Epithelial cell of esophagus (primary cell): ENCODE measurements at regions not wholly inside any gene's neighbourhood (a gene's known extent, or its start where the extent isn't known, plus 50 kb on each side); places are given as distances from the start of the nearest gene placed in this dataset.

ENCODE experiments used
- DNase-seq: peaks from one replicate; pipeline ENCODE4 v3.0.0; 2010; ENCODE audit warnings: low read depth
- H3K4me3 ChIP-seq: 2 replicates; pipeline ENCODE4 v1.5.1; 2011; ENCODE audit warnings: mild to moderate bottlenecking, low read length, control low read depth
- CTCF ChIP-seq: IDR thresholded peaks from 2 replicates; pipeline ENCODE4 v1.5.1; 2011; ENCODE audit warnings: low read depth, mild to moderate bottlenecking, low read length, control low read depth, inconsistent platforms; ENCODE audit not compliant: insufficient read depth; ENCODE audit errors: missing control alignments

GRCh38 chr13:19072543-19072942 lies 109.1 kb downstream of the TUBA3C start:
- TF ChIP-seq CTCF, result no peak
- DNase-seq, result no peak
- H3K4me3 ChIP-seq, result no peak overlapping the region

- no peak for DNase-seq
- H3K4me3 ChIP-seq, result no peak overlapping the region
- TF ChIP-seq CTCF, result no peak
Observed at GRCh38 chr13:19071161-19071936, 110.3 kb downstream of the TUBA3C start.

- no peak for DNase-seq
- no peak overlapping the region for H3K4me3 ChIP-seq
- TF ChIP-seq CTCF, result no peak
Observed at GRCh38 chr13:19070398-19070735, 111.3 kb downstream of the TUBA3C start.

GRCh38 chr13:19069684-19070397 lies 111.8 kb downstream of the TUBA3C start:
- no peak for TF ChIP-seq CTCF
- no peak for DNase-seq
- H3K4me3 ChIP-seq, result no peak overlapping the region

- no peak for TF ChIP-seq CTCF
- no peak for DNase-seq
- H3K4me3 ChIP-seq, result no peak overlapping the region
Observed at GRCh38 chr13:19068691-19069090, 112.9 kb downstream of the TUBA3C start.

- TF ChIP-seq CTCF, result no peak
- no peak for DNase-seq
- no peak overlapping the region for H3K4me3 ChIP-seq
Observed at GRCh38 chr13:19067767-19068166, 113.9 kb downstream of the TUBA3C start.
